ENCODE measurements at regions not wholly inside any gene's neighbourhood (a gene's known extent, or its start where the extent isn't known, plus 50 kb on each side); places are given as distances from the start of the nearest gene placed in this dataset.
"Not testable (repeated sequence)": the region's sequence is repeated elsewhere in the genome, so short reads cannot be mapped to it uniquely, and the experiment has no call there.

DNA sequence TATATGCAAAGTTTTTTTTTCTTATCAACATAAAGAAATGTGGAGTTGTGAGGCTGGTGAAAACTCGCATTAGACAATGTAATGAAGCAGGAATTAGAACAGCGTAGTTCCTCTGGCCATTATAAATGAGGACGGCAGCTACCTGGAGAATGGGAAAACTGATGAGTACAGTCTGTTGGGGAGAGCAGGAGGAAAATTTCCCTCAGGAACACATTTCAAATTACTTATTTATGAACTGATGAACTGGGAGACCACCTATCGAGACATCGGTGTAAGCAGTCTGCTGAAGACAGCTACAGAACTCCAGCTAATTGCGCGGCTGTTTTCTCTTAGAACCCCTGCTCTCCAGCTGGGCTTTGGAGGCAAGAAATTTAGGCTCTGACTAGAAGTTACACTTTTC is 343.9 kb upstream of the CLINT1 start:
- Mint-ChIP-seq H3K9me3 (no peaks in the 10 kb centered on the region), H3K36me3 (ENCODE audit: insufficient read depth) (no peaks in the 10 kb centered on the region), H3K27me3 (peaks cover 13% of the 10 kb centered on the region), H3K27ac (ENCODE audit: low read depth) (no peak overlapping the region), H3K4me1 (no peaks in the 10 kb centered on the region), H3K4me3 (no peak overlapping the region)
- ATAC-seq (replicated peaks; ENCODE audit: extremely low read depth, poor library complexity, severe bottlenecking): no peak
- no peak for DNase-seq (ENCODE audit: low spot score in 2 of 2)

DNA sequence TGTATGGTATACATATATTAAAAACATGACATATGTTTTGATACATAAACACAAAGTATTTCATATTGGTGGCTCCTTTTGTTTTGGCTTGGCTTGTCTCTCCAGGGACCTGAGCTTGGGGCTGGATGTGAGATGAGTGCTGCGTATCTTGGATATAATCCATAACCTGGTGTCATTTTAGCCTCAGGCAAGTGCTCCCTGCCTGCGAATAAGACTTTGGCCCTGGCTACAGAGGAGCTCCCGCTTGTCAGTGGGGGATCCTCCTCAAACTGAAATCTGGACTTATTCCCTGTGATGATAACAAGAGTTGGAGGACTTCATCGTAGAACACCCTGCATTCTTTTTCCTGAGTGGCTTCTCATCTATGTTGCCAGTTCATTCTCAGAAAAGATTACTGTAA is 341.7 kb upstream of the CLINT1 start:
- H3K27me3 Mint-ChIP-seq: peaks cover 19% of the 10 kb centered on the region
- no peak for ATAC-seq (replicated peaks; ENCODE audit: extremely low read depth, poor library complexity, severe bottlenecking)
- no peaks in the 10 kb centered on the region for H3K4me1 Mint-ChIP-seq
- no peak for DNase-seq (ENCODE audit: low spot score in 2 of 2)
- no peaks in the 10 kb centered on the region for H3K9me3 Mint-ChIP-seq
- no peak overlapping the region for H3K27ac Mint-ChIP-seq (ENCODE audit: low read depth)
- H3K36me3 Mint-ChIP-seq (ENCODE audit: insufficient read depth): no peaks in the 10 kb centered on the region
- no peak overlapping the region for H3K4me3 Mint-ChIP-seq

GRCh38 chr5:158198636-158199035 is 339.7 kb upstream of the CLINT1 start:
- Mint-ChIP-seq H3K36me3 (ENCODE audit: insufficient read depth) (no peaks in the 10 kb centered on the region), H3K9me3 (no peaks in the 10 kb centered on the region), H3K4me3 (no peak overlapping the region), H3K4me1 (no peaks in the 10 kb centered on the region), H3K27ac (ENCODE audit: low read depth) (no peak overlapping the region), H3K27me3 (peaks cover 28% of the 10 kb centered on the region)
- ATAC-seq (replicated peaks; ENCODE audit: extremely low read depth, poor library complexity, severe bottlenecking): no peak
- DNase-seq (ENCODE audit: low spot score in 2 of 2): no peak

GRCh38 chr5:158195416-158196210 is 336.7 kb upstream of the CLINT1 start:
- Mint-ChIP-seq H3K27ac (ENCODE audit: low read depth) (no peak overlapping the region), H3K4me3 (no peak overlapping the region), H3K27me3 (peaks cover 28% of the 10 kb centered on the region), H3K36me3 (ENCODE audit: insufficient read depth) (no peaks in the 10 kb centered on the region), H3K4me1 (no peaks in the 10 kb centered on the region), H3K9me3 (no peaks in the 10 kb centered on the region)
- no peak for DNase-seq (ENCODE audit: low spot score in 2 of 2)
- no peak for ATAC-seq (replicated peaks; ENCODE audit: extremely low read depth, poor library complexity, severe bottlenecking)

DNA sequence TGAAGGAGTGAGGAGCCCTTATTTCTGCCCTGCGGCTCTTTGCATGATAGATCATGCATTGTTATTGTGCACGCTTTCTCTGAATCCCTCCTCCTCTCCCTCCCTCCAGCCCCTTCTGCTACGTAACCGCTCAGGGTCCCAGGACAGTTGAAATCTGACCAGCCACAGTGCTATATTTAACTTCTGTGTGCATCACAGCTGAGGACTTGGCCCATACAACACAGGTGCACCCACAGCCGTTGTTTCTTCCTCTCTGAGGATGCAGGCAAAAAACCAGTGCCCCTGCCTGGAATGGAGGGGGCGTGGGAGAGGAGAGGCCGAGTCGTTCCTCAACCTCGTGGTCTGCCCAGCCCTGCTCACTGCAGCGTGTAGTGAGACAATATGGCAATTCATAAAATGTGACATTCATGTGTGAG is 335.6 kb upstream of the CLINT1 start:
- DNase-seq (ENCODE audit: low spot score in 2 of 2): no peak
- H3K4me1 Mint-ChIP-seq: no peaks in the 10 kb centered on the region
- H3K9me3 Mint-ChIP-seq: no peaks in the 10 kb centered on the region
- peaks cover 28% of the 10 kb centered on the region for H3K27me3 Mint-ChIP-seq
- H3K36me3 Mint-ChIP-seq (ENCODE audit: insufficient read depth): no peaks in the 10 kb centered on the region
- H3K4me3 Mint-ChIP-seq: no peak overlapping the region
- no peak for ATAC-seq (replicated peaks; ENCODE audit: extremely low read depth, poor library complexity, severe bottlenecking)
- H3K27ac Mint-ChIP-seq (ENCODE audit: low read depth): no peak overlapping the region

- H3K27ac Mint-ChIP-seq (ENCODE audit: low read depth); H3K4me1 Mint-ChIP-seq; ATAC-seq (replicated peaks; ENCODE audit: extremely low read depth, poor library complexity, severe bottlenecking); H3K4me3 Mint-ChIP-seq; H3K36me3 Mint-ChIP-seq (ENCODE audit: insufficient read depth); H3K9me3 Mint-ChIP-seq; DNase-seq (ENCODE audit: low spot score in 2 of 2): not testable (repeated sequence)
- peaks cover 22% of the 10 kb centered on the region for H3K27me3 Mint-ChIP-seq
Measured at GRCh38 chr5:158193395-158193794, 334.4 kb upstream of the CLINT1 start.

GRCh38 chr5:158180407-158180806 is 321.5 kb upstream of the CLINT1 start:
- Mint-ChIP-seq H3K27ac (ENCODE audit: low read depth) (no peak overlapping the region), H3K36me3 (ENCODE audit: insufficient read depth) (no peaks in the 10 kb centered on the region), H3K9me3 (no peaks in the 10 kb centered on the region), H3K4me1 (no peaks in the 10 kb centered on the region), H3K4me3 (no peak overlapping the region), H3K27me3 (peaks cover 25% of the 10 kb centered on the region)
- no peak for ATAC-seq (replicated peaks; ENCODE audit: extremely low read depth, poor library complexity, severe bottlenecking)
- no peak for DNase-seq (ENCODE audit: low spot score in 2 of 2)

DNA sequence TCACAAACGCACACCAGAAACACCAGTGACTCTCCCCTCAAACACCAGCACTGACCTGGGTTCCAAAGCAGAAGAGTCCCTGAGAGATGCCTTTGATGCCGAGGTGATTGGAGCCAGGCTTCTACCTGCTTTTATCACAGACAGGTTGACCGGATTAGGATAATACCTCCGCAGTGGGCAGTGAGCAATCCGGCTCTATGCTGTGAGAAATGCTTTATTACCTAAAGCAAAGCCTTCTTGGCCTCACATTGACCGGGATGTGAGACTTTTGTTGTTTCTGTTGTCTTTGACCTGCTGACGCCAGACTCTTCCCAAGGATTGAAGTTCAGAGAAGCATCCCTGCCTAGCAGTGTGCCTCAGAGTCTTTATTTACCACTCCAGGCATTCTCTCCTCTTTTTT is 320.3 kb upstream of the CLINT1 start:
- peaks cover 2% of the 10 kb centered on the region for H3K36me3 Mint-ChIP-seq (ENCODE audit: insufficient read depth)
- DNase-seq (ENCODE audit: low spot score in 2 of 2) (no peak), ATAC-seq (replicated peaks; ENCODE audit: extremely low read depth, poor library complexity, severe bottlenecking) (no peak)
- no peak overlapping the region for H3K4me3 Mint-ChIP-seq
- peaks cover 25% of the 10 kb centered on the region for H3K27me3 Mint-ChIP-seq
- H3K27ac Mint-ChIP-seq (ENCODE audit: low read depth): no peak overlapping the region
- no peaks in the 10 kb centered on the region for H3K4me1 Mint-ChIP-seq
- no peaks in the 10 kb centered on the region for H3K9me3 Mint-ChIP-seq

DNA sequence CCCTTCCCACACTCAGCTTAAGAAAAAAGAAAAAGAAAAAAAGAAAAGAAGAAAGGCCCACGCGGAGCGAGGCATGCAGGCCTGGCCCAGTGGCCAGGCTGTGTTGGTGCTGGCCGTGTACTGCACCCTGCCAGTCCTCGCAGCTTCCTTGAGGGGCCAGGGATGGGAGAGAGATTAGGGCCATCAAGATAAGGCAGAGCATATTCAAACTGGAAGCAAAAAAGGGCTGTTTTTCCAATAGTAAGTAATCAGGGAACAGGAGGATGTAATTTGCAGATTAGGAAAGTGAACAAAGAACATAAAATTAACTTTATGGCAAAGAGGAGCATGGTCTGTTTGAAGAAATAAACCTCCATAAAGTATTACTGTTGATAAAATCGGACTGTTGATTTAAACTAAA is 319.6 kb upstream of the CLINT1 start:
- Mint-ChIP-seq H3K4me3 (no peak overlapping the region), H3K27me3 (peaks cover 31% of the 10 kb centered on the region), H3K9me3 (no peaks in the 10 kb centered on the region), H3K4me1 (no peaks in the 10 kb centered on the region), H3K36me3 (ENCODE audit: insufficient read depth) (peaks cover 2% of the 10 kb centered on the region), H3K27ac (ENCODE audit: low read depth) (no peak overlapping the region)
- DNase-seq (ENCODE audit: low spot score in 2 of 2): no peak
- ATAC-seq (replicated peaks; ENCODE audit: extremely low read depth, poor library complexity, severe bottlenecking): no peak

GRCh38 chr5:158177146-158177545 is 318.2 kb upstream of the CLINT1 start:
- Mint-ChIP-seq H3K4me1 (no peaks in the 10 kb centered on the region), H3K4me3 (no peak overlapping the region), H3K27ac (ENCODE audit: low read depth) (no peak overlapping the region), H3K27me3 (peaks cover 36% of the 10 kb centered on the region), H3K9me3 (no peaks in the 10 kb centered on the region), H3K36me3 (ENCODE audit: insufficient read depth) (peaks cover 2% of the 10 kb centered on the region)
- ATAC-seq (replicated peaks; ENCODE audit: extremely low read depth, poor library complexity, severe bottlenecking) (no peak), DNase-seq (ENCODE audit: low spot score in 2 of 2) (no peak)

DNA sequence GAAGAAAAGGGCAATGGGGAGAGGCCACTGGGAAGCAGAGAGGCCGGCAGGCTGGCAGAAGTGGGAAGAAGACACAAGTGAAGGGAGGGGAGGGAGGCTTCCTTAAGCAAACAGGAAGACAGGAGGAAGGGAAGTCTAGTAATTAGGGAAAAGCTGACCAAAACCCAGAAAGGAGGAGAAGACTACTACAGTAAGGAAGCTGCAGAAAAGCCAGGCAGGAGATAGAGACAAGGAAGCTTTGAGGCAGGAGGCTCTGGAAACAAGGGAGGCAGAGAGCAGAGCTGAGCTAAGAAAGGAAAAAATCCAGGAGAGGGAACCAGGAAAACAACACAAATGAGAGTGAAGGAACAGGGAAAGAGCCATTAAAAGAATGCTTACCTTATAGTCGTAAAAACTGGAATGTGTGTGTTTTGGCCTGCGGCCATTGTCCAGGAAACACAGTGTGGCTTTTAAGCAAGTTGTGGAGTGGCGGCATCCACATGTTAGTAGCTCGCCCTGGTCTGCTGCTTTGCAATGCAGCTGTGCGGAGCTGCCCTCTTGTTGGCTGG is 317.1 kb upstream of the CLINT1 start:
- DNase-seq (ENCODE audit: low spot score in 2 of 2) (no peak), ATAC-seq (replicated peaks; ENCODE audit: extremely low read depth, poor library complexity, severe bottlenecking) (no peak)
- Mint-ChIP-seq H3K36me3 (ENCODE audit: insufficient read depth) (peaks cover 2% of the 10 kb centered on the region), H3K9me3 (no peaks in the 10 kb centered on the region), H3K27me3 (peaks cover 47% of the 10 kb centered on the region), H3K4me1 (no peaks in the 10 kb centered on the region), H3K4me3 (no peak overlapping the region), H3K27ac (ENCODE audit: low read depth) (no peak overlapping the region)

DNA sequence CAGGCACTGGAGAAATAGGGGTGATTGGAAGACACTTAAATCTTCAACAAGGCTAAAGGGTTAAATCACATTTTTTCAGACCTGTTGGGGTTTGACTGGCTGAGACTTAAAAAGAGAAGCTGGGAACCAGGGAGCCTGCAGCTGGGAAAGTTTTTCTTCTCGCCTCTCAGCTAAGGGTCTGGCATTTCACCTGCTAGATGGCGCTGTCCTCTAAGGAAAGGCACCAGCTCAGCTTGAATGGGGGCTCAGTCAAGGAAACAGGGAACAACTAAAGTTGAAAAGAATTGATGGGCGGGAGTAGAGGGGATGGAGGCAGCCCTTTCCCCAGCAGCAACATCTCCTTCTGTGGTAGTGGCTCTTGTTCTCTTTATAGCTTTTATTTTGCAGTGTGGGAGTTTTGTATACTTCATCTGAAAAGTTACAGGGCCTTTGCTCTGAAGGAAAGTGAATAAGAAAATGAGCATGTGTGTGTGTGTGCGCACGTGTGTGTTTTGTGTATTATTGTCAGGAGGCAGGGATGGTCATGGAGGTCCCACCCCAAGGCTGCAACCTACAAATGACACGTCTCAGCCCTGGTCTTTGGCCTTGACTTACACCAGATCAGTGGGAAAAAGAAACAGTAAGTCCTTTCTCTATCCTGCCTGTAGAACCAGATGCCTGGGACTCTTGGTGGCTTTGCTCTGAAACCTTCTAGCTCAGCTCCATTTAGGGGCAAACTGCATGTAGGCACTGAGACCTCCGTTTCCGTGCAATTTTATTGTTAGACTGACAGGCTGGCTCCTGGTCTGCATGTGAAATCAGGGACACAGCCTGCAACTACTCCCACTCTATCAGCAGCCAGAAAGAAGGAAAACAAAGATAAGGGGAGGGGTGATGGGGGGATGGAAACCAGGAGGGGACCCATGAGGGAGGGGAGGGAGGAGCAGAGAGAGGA is 316.2 kb upstream of the CLINT1 start:
- Mint-ChIP-seq H3K4me1 (no peaks in the 10 kb centered on the region), H3K9me3 (no peaks in the 10 kb centered on the region), H3K36me3 (ENCODE audit: insufficient read depth) (peaks cover 2% of the 10 kb centered on the region), H3K4me3 (no peak overlapping the region), H3K27me3 (peaks cover 55% of the 10 kb centered on the region), H3K27ac (ENCODE audit: low read depth) (no peak overlapping the region)
- DNase-seq (ENCODE audit: low spot score in 2 of 2): no peak
- no peak for ATAC-seq (replicated peaks; ENCODE audit: extremely low read depth, poor library complexity, severe bottlenecking)

Data from central memory CD8-positive, alpha-beta T cell (primary cell).